ENCODE measurements at regions not wholly inside any gene's neighbourhood (a gene's known extent, or its start where the extent isn't known, plus 50 kb on each side); places are given as distances from the start of the nearest gene placed in this dataset.

- TF ChIP-seq CTCF (IDR thresholded peaks at IDR 0.05) (no peak), POLR2A (IDR thresholded peaks at IDR 0.05) (no peak)
Measured at GRCh38 chr3:118075873-118076272, 958.8 kb downstream of the IGSF11 start.
